ENCODE measurements at regions not wholly inside any gene's neighbourhood (a gene's known extent, or its start where the extent isn't known, plus 50 kb on each side); places are given as distances from the start of the nearest gene placed in this dataset.

GRCh38 chr21:38203229-38203628, 53.6 kb upstream of the KCNJ15 start:
- no peak for DNase-seq (ENCODE audit: low spot score)

- no peak for DNase-seq (ENCODE audit: low spot score)
Observed at GRCh38 chr21:38205940-38206339, 50.9 kb upstream of the KCNJ15 start.

DNA sequence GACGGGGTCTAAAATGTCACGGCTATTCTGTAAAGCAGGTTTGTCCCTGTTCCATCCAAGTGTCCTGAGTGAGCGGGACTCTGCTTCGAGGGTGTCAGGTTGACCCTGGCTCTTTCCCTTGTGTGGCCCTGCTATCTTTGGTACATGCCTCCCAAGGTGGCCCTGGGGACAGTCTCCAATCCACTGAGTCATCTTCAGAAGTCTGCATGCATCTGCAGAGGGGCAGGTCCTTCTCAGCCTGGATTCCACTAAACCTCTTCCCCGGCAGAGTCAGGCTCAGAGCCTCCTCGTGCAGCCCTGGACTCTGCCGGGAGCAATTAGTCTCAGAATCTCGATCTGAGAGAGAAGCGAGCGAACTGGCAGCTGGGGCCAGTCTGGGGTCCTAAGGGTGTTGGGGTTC, 50.1 kb upstream of the KCNJ15 start:
- DNase-seq (ENCODE audit: low spot score), result no peak
